ENCODE measurements at regions not wholly inside any gene's neighbourhood (a gene's known extent, or its start where the extent isn't known, plus 50 kb on each side); places are given as distances from the start of the nearest gene placed in this dataset.

- DNase-seq = no peak
These were observed 189.7 kb downstream of the BRD1 start for GRCh38 chr22:49638001-49638400.

- DNase-seq = no peak
These were observed 190.4 kb downstream of the BRD1 start for GRCh38 chr22:49637255-49637760.

GRCh38 chr22:49636649-49637048 is 191.0 kb downstream of the BRD1 start:
- no peak for DNase-seq

- no peak for DNase-seq
These were observed 191.5 kb downstream of the BRD1 start for GRCh38 chr22:49636214-49636613.

- DNase-seq = no peak
These were observed 193.5 kb downstream of the BRD1 start for GRCh38 chr22:49634006-49634772.

GRCh38 chr22:49633010-49633324 is 194.7 kb downstream of the BRD1 start:
- DNase-seq = no peak

GRCh38 chr22:49632199-49633009 is 195.3 kb downstream of the BRD1 start:
- no peak for DNase-seq

- DNase-seq = no peak
These were observed 197.2 kb downstream of the BRD1 start for GRCh38 chr22:49630448-49630946.

- no peak for DNase-seq
These were observed 197.9 kb downstream of the BRD1 start for GRCh38 chr22:49629586-49630447.

GRCh38 chr22:49629261-49629570 is 198.5 kb downstream of the BRD1 start:
- no peak for DNase-seq

- no peak for DNase-seq
These were observed 199.0 kb downstream of the BRD1 start for GRCh38 chr22:49628391-49629260.

- DNase-seq = no peak
These were observed 200.2 kb downstream of the BRD1 start for GRCh38 chr22:49627217-49628181.

- DNase-seq = no peak
These were observed 201.1 kb downstream of the BRD1 start for GRCh38 chr22:49626361-49627216.

GRCh38 chr22:49624421-49625177 is 203.1 kb downstream of the BRD1 start:
- no peak for DNase-seq

- DNase-seq = no peak
These were observed 204.0 kb downstream of the BRD1 start for GRCh38 chr22:49623715-49624114.

GRCh38 chr22:49623176-49623575 is 204.5 kb downstream of the BRD1 start:
- DNase-seq = no peak

- DNase-seq = no peak
These were observed 205.2 kb downstream of the BRD1 start for GRCh38 chr22:49622241-49623105.

GRCh38 chr22:49621601-49622210 is 206.0 kb downstream of the BRD1 start:
- no peak for DNase-seq
